GDM1 (cell line): ENCODE measurements at regions not wholly inside any gene's neighbourhood (a gene's known extent, or its start where the extent isn't known, plus 50 kb on each side); places are given as distances from the start of the nearest gene placed in this dataset.

Experiments used
- DNase-seq: peaks from one replicate; lab custom pipeline; 2025; lab: John Stamatoyannopoulos, UW

DNA sequence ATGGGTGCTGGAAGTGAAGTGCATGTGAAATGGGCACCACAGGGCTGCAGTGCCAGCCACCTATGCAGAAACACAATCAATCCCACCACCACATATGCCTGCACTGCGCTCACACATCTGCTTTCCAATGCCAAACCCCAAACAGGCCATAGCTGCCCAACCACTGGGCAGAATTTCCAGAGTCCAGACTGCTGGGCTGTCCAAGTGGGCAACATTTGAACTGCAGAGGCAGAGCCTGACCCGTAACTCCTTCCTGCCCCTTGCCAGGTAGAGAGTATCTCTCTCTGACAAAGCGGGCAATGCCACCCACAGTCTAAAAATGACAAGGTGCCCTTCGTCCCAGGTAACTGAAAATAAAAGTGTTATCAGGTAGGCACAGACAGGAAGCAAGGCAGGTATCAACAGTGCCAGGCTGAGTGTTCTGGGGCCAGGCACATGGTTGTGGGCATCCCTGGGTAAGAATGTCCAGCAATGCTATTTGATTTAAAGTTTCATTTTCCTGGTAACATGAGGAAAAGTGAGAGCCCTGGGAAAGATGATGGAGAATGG, 79.5 kb downstream of the FOXA2 start:
- no peak for DNase-seq

DNA sequence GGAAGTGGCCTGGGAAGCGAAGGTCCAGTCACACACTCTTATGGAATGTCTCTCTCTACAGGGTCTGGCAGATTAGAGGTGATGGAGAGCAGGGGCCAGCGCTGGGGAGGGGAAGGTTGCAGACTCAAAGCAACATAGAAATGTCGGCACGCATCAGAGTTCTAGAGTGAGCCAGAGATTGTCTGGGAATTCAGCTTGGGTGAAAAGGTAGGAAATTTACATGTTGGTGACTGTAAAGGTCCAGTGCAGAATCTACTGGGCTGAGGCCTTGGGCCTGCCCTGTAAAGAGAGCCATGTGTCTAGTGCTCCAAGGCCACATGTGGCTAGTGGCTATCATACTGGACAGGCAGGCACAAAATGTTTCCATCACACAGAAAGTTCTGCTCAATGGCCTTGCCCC, 80.8 kb downstream of the FOXA2 start:
- no peak for DNase-seq

DNA sequence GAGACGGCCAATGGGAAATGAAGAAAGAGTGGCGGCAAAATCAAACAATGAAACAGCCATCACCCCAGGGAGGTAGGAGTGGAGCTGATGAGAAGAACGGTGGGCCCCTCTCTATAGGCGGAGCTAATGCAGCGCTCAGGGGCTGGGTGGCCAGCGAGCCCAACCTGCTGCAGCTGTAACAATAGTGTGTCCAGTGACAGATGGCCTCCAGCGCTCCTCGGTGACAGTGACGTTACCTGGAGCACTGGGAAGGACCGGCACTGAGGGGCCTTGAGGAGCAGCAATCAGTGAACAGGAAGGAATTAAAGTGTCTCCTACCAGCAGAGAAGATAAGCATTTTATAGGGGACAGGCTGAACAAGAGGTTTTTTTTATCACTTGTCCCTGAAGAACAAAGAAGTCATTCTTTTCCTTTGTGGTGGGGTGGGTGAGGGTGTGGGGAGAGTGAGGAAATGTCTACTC, 81.6 kb downstream of the FOXA2 start:
- no peak for DNase-seq

DNA sequence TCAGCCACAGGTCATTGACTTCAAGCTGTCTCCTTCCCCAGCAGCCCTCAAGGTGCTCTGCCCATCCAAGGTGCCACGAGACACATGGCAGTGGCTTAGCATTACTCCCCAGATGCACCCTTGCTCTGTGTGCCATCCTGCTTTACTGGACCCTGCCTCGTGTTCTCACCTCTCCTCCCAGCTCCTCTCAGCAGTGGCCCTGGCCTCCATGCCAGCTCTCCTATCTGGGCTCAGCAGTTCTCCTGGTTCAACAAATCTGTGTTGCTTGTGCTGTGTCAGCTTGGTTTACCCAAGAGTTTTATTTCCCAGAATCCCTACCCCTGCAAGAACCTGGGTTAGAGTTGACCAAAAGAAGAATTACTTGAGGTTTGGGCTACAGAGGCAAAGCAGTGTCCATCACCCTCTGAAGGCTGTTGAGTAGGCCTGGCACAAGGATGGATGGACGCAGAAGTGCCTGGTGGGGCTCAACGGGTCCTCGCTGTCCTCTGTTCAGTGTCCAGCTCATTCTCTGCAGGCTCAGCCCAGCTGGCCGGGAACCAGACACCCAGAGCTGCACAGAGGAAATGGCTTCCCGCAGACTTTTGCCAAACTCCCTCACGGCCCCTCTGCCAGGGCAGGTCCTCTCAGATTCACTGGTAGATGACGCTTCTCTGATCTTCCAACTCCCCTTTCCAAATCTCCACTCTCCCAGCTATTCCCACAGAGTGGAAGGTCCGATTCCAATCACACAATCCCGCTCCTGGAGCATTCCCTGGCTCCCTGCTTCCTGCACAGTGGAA, 82.6 kb downstream of the FOXA2 start:
- DNase-seq: no peak

DNA sequence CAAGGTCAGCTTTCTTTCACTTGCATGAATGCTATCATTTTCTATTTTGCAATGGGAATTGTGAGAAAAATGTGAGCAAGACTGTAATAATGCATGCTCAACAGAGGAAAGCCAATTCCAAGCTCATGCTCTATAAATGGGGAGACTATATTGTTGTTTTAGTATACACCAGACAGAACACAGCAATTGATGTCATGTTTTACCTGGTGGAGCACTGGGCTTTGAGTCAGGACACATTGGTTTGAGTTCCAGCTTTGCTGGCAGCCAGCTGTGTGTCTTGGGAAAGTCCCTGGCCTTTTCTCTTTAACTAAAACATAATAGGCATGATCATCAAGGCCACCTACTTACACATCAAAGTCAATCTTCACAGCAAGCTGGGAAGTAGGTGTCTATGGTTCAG, 83.3 kb downstream of the FOXA2 start:
- no peak for DNase-seq

DNA sequence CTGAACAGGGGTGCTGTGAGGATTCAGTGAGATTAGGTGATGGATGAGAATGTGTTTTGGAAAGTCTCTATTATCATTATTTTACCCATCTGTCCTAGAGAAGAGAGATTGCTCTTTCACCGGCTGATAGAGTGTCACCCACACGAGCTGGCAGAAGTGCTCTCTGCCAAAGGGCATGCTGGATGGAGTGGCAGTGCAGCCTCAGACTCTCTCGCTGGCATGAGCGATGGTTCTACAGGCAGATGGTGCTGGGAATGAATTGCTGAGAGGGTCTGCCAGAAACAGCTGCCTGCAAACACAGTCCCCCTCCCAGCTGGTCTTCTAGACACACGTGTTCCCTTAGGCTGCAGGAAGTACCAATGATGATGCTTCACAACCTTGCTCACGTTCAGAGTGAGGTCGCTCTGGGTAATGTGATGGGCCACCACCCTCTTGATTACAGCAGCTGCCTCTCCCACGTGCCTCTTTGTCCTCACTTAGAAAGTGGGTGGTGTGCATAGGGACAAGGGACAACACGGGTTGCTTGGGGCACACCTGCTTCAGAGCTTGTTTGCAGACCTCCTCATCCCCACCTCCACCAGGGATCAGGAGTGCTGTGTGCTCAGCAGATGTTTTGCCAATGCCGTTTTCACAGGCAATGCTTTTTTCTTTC, 84.7 kb downstream of the FOXA2 start:
- no peak for DNase-seq

DNA sequence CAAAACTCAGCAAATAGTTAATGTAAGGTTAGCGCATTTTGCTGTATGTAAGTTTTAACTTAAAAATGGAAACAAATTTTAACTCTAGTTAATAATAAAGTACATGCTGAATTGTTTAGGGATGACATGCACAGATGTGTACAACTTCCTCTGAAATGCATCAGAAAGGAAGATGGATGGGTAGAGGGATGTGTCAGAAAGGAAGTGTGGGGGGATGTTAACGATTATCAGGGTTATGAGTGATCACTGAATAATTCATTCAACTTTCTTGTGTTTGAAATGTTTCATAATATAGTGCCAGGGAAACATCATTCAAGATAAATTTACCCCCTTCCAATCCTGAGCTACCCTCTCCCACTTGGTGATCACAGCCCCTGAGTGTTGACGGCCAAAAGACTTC, 87.6 kb downstream of the FOXA2 start:
- no peak for DNase-seq

DNA sequence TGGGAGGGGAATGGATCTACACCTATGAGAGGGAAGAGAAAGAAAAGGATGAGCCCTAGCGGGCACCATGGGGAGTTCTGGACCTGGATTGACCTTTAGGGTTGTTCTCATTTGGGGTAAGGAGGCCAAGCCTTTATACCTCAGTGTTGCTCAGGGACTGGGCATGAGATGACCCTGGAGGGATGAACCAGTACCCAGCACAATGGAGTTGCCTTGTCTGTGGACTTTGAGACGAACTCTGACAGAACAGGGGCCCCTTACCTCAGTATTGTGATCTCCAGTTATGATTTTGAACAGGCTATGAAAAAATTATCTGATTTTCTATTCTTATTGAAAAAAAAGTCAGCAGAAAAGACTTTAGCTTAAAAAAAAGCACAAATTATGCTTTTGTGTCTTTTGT, 88.6 kb downstream of the FOXA2 start:
- DNase-seq: no peak

DNA sequence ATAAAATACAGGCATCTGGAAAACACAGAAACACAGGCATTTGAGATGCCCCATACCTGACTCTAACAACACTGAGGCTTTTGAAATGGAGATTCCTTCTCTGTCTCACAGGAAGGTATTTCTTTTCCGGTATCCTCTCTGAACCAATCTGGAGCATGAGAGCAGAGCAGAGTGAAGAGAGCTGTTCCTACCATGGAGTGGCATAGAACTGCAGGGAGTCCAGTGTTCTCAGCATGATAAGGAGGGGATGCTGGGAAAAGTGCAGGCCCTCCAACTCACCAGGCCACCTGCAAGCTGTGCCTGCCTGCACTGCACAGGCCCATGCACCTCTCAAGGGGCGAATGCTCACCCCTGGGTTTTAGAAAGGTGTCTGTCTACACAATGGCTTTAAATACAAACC, 89.2 kb downstream of the FOXA2 start:
- no peak for DNase-seq

DNA sequence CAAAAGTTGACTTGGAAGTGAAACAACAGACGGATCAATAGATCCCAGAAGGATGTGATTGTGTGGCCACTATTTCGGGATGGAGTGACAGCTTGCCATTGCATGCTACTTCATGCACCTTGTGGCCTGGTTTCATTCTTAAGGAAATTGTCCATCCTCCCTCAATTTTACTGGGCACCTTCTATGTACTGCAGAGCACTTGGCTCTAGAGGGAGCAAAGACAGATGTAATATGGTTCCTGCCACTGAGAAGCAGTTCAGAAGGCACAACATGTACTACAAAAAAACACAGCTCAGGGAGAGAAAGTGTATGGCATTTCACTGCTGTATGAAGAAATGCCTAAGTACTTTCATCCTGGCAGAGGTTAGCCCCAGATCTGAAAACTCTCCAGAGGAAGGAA, 91.9 kb downstream of the FOXA2 start:
- DNase-seq: no peak

DNA sequence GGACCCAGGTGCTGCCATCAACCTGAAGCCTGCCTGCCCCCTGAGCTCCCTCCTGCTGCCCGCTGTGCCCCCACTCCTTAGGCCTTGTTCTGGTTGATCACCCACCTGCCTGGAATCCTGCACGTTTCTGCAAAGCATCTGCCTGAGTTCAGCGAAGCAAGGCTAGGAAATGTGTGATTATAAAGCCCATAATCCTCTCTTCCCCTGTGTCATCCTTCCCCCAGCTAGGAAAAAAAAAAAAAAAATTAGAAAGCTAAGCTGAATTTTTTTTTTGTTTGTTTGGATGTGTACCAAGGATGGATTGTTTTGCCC, 93.2 kb downstream of the FOXA2 start:
- DNase-seq: no peak

DNA sequence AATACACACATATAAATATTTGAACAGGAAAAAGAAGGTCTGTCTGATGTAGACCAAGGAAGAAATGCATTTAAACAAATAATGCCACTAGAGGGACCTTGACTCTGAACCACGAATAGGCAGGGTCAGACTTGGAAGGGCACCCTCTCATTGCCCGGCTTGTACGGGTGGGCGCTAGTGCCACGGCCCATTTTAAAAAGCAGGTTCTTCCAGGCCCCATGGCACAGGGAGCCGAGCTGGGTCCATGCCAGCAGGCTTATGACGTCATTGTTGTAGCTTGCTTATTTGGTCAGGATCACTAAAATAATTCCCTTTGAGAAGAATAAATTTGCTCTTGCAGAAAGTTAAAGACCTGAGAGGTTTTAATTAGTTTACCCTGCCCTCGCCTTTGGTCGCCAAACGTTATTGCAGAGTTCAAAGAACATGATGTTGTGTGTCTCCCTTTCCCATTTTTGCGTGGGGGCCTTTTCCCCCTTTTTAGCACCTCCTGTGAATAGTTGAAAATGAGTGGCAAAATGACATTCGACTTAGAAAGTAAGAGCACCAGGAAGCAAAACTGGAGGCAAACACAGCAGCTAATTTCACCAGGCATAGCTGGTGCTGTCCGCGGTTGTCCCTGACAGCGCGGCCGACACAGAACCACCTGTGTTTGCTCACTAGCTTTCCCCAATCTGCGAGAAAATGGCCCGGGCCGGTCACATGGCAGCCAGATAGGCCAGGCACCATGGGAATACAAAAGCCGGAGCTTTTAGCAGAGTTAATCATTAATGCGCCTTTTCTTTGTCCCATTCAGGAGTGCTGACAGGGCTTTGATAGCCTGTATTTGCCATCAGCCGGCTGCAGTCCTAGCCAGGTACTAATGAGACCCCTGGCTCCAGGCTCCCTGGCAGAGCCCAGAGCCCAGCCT, 93.8 kb downstream of the FOXA2 start:
- DNase-seq: no peak

DNA sequence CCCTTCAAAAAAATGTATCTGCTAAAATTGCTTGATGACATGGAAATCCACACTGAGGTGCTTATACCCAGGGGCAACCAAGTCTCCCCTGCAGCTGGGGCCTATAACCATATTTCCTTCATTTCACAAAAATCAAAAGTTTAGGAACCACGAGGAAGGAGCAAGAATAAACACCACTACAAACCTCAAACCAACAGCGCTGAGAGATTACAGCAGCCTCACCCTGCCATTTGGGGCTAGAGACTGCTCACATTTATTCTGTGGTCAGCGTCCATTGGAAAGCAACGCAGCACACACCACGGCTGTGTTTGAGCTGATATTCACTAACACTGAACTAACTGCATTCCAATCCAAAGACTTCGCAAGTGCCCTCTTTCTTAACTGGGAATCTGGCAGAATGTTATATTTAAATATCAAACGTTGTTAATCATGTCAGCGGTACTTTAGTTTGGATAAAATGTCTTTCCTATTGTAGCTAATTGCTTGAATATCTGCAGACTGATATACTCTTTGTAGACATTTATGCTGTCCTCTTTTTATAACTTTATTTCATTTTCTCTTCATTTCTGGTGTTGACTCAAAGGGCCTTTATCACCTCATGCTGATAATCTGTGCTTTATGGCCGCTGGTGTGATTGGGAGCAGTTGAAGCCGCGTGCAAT, 94.6 kb downstream of the FOXA2 start:
- DNase-seq: no peak

DNA sequence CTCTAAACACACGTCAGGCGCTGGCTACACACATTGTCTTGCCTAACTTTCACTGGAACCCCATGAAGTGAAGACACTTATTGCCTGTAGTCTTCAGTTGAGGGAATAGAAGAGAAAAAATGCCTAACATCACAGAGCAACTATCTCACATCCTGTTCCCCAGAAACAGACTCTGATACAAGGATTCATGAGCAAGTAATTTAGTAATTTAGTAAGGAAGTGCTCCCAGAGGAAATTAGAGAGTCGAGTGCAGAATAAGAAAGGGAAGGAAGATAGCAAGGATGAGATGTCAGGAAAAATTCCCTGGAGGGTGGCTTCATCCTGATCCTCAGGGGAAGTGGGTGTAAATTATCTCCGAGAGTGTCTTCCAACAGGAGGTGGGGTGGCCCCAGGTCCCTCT, 104.0 kb downstream of the FOXA2 start:
- DNase-seq: no peak

DNA sequence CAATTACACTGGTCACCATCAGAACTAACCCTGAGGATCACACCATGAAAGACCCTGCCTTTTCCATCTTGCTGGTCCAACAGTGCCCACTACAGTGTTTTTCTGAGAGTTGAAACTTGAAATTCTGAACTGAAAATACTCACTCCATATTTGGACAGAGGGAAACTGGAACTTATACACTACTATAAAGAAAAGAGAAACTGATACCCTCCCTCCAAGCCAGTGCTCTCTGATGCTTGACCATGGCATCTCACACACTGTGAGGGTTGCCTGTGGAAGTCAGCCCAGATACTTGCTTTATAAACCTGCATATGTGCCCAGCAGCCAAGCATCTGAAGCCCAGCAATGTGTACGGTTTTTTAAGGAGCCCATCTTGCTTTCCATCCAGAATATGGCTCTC, 108.7 kb downstream of the FOXA2 start:
- no peak for DNase-seq

DNA sequence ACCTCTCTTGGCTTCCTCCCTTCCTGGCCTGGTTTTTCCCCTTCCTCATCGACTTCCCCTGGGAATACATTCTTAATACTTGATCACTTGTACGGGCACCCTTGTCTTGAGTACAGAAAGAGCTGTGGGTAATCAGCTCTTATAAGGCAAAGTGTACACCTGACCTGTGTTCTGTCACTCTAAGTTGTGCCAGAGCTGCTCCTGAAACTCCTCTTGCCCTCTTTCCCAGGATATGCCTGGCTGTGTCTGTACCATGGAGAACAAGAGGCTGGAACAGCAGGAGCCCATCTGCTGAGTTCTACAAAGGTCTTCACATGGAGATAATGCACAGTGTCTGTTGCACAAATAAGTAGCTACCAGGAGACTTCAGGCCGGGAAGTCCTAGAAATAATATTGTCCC, 110.1 kb downstream of the FOXA2 start:
- DNase-seq: no peak

DNA sequence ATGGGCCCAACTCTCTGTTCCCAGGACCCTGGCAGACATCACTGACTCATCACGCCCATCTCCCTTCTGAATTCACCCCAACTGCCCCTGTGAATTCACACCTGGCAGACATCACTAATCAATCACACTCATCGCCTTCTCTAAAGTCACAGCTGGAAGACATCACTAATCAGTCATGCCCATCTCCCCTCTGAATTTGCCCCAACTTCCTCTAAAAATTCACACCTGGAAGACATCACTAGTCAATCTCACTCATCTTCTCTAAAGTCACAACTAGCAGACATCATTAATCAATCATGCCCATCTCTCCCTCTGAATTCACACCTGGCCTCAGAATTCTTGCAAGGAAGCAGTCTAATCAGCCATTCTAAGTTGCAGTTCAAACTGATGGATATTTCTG, 111.1 kb downstream of the FOXA2 start:
- DNase-seq: no peak

DNA sequence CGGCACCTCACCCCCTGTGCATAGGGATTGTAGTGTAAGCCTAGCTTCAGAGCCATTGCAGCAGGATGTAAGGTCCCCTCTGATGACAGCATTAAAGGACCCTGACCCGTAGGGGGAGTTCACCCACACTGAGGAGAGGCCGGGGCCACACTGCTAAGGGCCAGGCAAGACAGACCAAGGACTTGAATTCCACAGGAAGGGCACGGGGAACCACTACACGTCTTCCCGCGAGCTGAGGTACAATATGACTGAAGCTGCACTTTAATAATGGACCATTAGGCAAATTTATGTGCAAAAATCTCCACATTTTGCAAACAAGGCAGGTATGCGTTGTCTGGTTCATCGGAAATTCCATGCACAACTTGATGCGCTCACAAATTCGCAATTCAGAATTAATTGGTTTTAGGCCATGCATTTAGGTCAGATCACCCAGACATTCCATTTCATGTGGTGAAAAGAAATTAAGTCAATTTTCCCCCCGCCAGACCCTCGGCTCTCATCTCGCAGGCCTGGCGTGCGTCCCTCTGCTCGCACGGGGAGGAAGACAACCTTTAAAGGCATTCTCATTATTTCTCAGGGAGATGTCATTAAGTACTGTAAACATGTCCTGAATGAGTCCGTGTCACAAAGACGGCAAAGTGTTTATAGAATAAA, 111.8 kb downstream of the FOXA2 start:
- no peak for DNase-seq

DNA sequence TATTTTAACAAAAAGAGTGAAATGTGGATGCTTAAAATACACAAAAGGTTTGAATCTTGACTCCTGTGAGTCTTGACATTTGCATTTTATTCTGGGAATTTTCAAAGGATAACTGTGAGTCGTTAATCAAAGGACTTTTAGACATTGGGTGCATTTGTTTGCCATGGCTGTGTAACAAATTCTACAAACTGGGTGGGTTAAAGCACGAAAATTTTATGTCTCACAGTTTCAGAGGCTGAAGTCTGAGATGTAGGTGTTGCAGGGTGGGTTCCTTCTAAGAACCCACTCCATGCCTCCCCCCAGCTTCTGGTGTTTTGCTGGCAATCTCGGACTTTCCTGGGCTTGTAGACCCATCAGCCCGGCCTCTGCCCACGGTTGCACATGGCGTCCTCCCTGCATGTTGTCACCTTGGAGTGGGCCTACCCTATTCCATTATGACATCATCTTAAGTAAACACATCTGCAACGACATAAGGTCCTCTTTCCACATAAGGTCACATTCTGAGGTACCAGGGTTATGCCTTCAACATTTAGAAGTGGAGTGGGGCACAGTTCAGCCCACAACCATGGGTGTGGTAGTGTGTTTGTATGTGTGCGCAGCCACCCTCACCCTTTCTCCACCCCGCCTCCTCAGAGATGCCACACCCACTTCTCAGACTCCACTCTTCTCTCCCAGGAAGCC, 113.1 kb downstream of the FOXA2 start:
- DNase-seq: no peak

DNA sequence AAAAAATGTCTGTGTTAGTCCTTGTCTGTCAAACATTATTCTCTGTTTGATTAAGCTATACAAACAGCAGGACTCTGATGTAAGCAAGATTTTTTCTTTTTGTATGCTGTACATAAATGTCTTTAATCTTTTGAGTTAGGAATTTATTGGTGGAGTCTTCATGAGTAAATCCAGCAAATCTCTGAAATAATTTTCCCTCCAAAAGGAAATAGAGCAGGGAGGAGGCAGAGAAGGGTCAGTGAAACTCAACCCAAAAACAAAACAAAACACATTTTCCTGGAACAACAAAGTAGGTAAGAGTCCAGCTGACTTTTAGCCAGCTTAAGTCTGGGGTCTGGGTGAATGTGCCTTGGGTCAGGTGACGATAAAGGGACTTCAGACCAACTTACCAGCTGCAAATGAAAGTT, 113.7 kb downstream of the FOXA2 start:
- DNase-seq: no peak
